HL-60 (cell line): ENCODE measurements at regions not wholly inside any gene's neighbourhood (a gene's known extent, or its start where the extent isn't known, plus 50 kb on each side); places are given as distances from the start of the nearest gene placed in this dataset.

ENCODE experiments used
- DNase-seq, 2 experiments: peaks; one replicate each; pipeline ENCODE4 v3.0.0-alpha.2; 2010 to 2020; ENCODE audit warnings: low read depth in 1 of 2, low spot score in 1 of 2
- H3K27ac ChIP-seq: fragments of 250-450 bp; sonication (Bioruptor Pico); replicated peaks from 2 replicates; pipeline ENCODE4 v1.5.1; 2020; ENCODE audit warnings: mild to moderate bottlenecking, moderate library complexity
- H3K27me3 ChIP-seq: fragments of 250-450 bp; sonication (Bioruptor Pico); 2 replicates; pipeline ENCODE4 v1.5.1; 2021; ENCODE audit warnings: mild to moderate bottlenecking, moderate library complexity; ENCODE audit not compliant: insufficient read depth, poor library complexity, severe bottlenecking
- H3K4me3 ChIP-seq: replicated peaks from 2 replicates; pipeline ENCODE4 v1.5.1; 2011; ENCODE audit warnings: mild to moderate bottlenecking, control low read depth, low read length; ENCODE audit not compliant: insufficient read depth
- GABPA ChIP-seq: IDR thresholded peaks from 2 replicates; pipeline ENCODE4 v1.6.1; 2012; ENCODE audit warnings: low read depth
- POLR2AphosphoS5 ChIP-seq: IDR thresholded peaks from 2 replicates; pipeline ENCODE4 v1.6.1; 2012; ENCODE audit warnings: low read depth
- SPI1 ChIP-seq: IDR thresholded peaks from 2 replicates; pipeline ENCODE4 v1.6.1; 2012; ENCODE audit warnings: low read depth, mild to moderate bottlenecking, borderline replicate concordance
- TF ChIP-seq, protein P1 (sequence below): IDR thresholded peaks from 2 replicates; pipeline ENCODE4 v1.6.1; 2012; ENCODE audit warnings: low read depth; ENCODE audit not compliant: insufficient replicate concordance
- TF ChIP-seq, protein P2 (sequence below): IDR thresholded peaks from one replicate; pipeline ENCODE4 v1.5.1; 2011; ENCODE audit warnings: low read length, control low read depth, inconsistent platforms; ENCODE audit not compliant: insufficient read depth

DNA sequence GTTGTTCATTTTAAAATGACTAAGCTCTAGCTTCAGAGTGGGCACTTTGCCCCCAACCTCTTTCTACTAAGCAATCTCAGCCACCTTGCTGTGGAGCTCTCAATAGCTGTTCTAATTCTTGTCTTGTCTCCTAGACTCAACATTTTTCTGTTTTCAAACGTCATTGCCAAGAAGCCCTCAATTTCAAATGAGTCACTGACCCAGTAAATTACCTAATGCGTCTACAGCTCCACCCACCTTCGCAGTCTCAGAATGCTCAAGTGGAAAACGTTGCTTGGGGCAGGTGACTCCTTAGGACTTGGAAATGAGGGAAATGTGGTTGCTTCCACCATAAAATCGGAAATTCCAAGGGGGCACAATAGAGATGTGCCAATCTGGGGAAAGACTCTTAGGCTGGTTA is 59.0 kb downstream of the ING2 start:
- H3K27me3 ChIP-seq, result no peaks in the 10 kb centered on the region
- no peak for DNase-seq
- no peak for TF ChIP-seq POLR2AphosphoS5
- TF ChIP-seq, protein P1, sequence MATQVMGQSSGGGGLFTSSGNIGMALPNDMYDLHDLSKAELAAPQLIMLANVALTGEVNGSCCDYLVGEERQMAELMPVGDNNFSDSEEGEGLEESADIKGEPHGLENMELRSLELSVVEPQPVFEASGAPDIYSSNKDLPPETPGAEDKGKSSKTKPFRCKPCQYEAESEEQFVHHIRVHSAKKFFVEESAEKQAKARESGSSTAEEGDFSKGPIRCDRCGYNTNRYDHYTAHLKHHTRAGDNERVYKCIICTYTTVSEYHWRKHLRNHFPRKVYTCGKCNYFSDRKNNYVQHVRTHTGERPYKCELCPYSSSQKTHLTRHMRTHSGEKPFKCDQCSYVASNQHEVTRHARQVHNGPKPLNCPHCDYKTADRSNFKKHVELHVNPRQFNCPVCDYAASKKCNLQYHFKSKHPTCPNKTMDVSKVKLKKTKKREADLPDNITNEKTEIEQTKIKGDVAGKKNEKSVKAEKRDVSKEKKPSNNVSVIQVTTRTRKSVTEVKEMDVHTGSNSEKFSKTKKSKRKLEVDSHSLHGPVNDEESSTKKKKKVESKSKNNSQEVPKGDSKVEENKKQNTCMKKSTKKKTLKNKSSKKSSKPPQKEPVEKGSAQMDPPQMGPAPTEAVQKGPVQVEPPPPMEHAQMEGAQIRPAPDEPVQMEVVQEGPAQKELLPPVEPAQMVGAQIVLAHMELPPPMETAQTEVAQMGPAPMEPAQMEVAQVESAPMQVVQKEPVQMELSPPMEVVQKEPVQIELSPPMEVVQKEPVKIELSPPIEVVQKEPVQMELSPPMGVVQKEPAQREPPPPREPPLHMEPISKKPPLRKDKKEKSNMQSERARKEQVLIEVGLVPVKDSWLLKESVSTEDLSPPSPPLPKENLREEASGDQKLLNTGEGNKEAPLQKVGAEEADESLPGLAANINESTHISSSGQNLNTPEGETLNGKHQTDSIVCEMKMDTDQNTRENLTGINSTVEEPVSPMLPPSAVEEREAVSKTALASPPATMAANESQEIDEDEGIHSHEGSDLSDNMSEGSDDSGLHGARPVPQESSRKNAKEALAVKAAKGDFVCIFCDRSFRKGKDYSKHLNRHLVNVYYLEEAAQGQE, result no peak
- no peak for TF ChIP-seq GABPA
- TF ChIP-seq, protein P2, sequence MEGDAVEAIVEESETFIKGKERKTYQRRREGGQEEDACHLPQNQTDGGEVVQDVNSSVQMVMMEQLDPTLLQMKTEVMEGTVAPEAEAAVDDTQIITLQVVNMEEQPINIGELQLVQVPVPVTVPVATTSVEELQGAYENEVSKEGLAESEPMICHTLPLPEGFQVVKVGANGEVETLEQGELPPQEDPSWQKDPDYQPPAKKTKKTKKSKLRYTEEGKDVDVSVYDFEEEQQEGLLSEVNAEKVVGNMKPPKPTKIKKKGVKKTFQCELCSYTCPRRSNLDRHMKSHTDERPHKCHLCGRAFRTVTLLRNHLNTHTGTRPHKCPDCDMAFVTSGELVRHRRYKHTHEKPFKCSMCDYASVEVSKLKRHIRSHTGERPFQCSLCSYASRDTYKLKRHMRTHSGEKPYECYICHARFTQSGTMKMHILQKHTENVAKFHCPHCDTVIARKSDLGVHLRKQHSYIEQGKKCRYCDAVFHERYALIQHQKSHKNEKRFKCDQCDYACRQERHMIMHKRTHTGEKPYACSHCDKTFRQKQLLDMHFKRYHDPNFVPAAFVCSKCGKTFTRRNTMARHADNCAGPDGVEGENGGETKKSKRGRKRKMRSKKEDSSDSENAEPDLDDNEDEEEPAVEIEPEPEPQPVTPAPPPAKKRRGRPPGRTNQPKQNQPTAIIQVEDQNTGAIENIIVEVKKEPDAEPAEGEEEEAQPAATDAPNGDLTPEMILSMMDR, result no peak
- no peak for TF ChIP-seq SPI1
- no peak overlapping the region for H3K27ac ChIP-seq
- H3K4me3 ChIP-seq, result no peak overlapping the region

DNA sequence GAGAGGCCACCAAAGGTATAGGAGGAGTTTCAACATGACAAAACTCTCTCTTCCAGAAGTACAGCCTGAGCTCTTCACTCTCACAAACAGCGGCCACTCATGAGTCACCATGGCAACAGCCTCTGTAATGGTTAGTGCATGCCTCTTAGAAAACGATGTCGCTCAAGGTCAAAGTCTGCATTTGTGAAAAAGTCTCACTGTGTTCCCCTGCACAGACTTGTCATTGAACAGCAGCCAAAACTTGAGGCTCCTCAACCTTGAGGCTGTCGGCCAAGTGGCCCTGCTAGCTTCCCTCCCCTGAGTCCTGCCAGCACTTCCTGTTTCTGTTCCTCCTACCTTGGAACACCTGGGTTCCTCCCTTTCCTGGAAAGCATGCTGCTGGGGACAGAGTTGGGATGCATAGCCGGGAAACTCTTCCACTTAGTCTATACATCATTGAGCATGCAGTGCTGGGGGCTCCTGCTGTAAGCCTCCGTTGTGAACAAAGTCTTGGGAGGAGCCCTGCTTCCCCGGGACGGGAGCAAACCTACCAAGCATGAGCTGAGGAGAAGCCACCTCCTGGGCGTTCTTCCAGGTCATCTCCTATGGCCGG is 66.6 kb downstream of the ING2 start:
- peak in 1 of 2 experiments; percentile 18 for DNase-seq
- H3K4me3 ChIP-seq, result no peak overlapping the region
- no peaks in the 10 kb centered on the region for H3K27me3 ChIP-seq
- no peak overlapping the region for H3K27ac ChIP-seq
- TF ChIP-seq, protein P2, result no peak
- TF ChIP-seq SPI1 (peak; percentile 92), GABPA (no peak), POLR2AphosphoS5 (0 out of 2 replicates have a peak, but pooled peaks have one; percentile 34)

DNA sequence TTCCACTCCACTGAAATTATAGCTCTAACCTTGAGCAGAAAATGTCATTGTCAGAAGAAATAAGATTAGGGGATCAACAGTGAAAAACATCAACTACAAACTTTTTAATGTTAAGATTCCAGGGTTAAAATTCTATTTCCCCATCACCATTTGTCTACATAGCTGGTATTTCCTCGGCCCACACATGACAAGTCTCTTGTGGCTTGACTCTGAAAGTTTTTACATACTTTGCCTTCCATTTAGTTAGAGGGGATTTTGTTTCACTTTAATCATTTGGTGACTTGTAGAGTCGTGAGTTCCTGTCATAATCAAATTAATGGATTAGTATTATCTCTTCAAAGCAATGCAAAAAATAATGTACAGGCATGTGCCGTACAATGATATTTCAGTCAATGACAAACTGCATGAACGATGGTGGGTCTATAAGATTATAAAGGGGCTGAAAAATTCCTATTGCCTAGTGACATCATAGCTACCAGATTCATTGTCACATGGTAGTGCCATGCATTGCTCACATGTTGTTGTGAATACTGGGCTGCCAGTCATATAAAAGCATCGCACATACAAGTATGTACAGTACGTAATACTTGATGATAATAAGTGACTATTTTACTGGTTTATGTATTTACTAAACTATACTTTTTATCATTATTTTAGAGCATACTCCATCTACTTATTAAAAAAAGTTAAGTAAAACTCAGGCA is 72.0 kb downstream of the ING2 start:
- no peaks in the 10 kb centered on the region for H3K27me3 ChIP-seq
- no peak overlapping the region for H3K4me3 ChIP-seq
- DNase-seq, result no peak
- no peak for TF ChIP-seq SPI1
- TF ChIP-seq, protein P1, result no peak
- TF ChIP-seq GABPA, result no peak
- no peak for TF ChIP-seq POLR2AphosphoS5
- TF ChIP-seq, protein P2, result no peak
- H3K27ac ChIP-seq, result no peak overlapping the region
